Natural killer cell (primary cell): ENCODE measurements at regions not wholly inside any gene's neighbourhood (a gene's known extent, or its start where the extent isn't known, plus 50 kb on each side); places are given as distances from the start of the nearest gene placed in this dataset.

ENCODE experiments used
- ATAC-seq, 3 donors: fragments of 150-1000 bp in 2 of 3; fragments of 200-7000 bp in 1 of 3; cut with Tn5 transposase; 1 replicate in 1 of 3; 2 replicates in 2 of 3; pipeline ENCODE4 v1.10.0; 2021; ENCODE audit warnings: mild to moderate bottlenecking in 2 of 3, moderate library complexity in 2 of 3
- DNase-seq, 2 donors: peaks; one replicate each; pipeline versions ENCODE4 v3.0.0 to v3.0.0-alpha.2; 2013 to 2021; ENCODE audit warnings: mixed read lengths in 1 of 2
- H3K27ac ChIP-seq: one replicate; pipeline ENCODE4 v1.5.1; 2013; ENCODE audit warnings: mild to moderate bottlenecking, low read length
- H3K27me3 ChIP-seq: one replicate; pipeline ENCODE4 v1.6.1; 2013; ENCODE audit warnings: low read length; ENCODE audit not compliant: control insufficient read depth, insufficient read depth
- H3K36me3 ChIP-seq: one replicate; pipeline ENCODE4 v1.6.1; 2013; ENCODE audit warnings: low read length; ENCODE audit not compliant: control insufficient read depth, insufficient read depth
- H3K4me1 ChIP-seq: one replicate; pipeline ENCODE4 v1.6.1; 2013; ENCODE audit warnings: low read length; ENCODE audit not compliant: control insufficient read depth, insufficient read depth
- H3K4me3 ChIP-seq: one replicate; pipeline ENCODE4 v1.5.1; 2013; ENCODE audit warnings: low read length
- H3K9me3 ChIP-seq: one replicate; pipeline ENCODE4 v1.6.1; 2013; ENCODE audit warnings: low read length; ENCODE audit not compliant: control insufficient read depth, insufficient read depth
- H3K27ac Mint-ChIP-seq, 2 donors: one replicate each; pipeline ENCODE4 v1.8.0; 2022; ENCODE audit warnings: mild to moderate bottlenecking in 2 of 2, mixed read lengths in 2 of 2, moderate library complexity in 1 of 2
- H3K27me3 Mint-ChIP-seq, 2 donors: one replicate each; pipeline ENCODE4 v1.8.0; 2022; ENCODE audit warnings: low read depth in 2 of 2, mixed read lengths in 2 of 2
- H3K36me3 Mint-ChIP-seq: one replicate; pipeline ENCODE4 v1.8.0; 2022; ENCODE audit warnings: mixed read lengths
- H3K4me1 Mint-ChIP-seq, 2 donors: one replicate each; pipeline ENCODE4 v1.8.0; 2022; ENCODE audit warnings: mixed read lengths in 2 of 2
- H3K4me3 Mint-ChIP-seq: one replicate; pipeline ENCODE4 v1.8.0; 2022; ENCODE audit warnings: mild to moderate bottlenecking, moderate library complexity, mixed read lengths
- H3K9me3 Mint-ChIP-seq, 2 donors: one replicate each; pipeline ENCODE4 v1.8.0; 2022; ENCODE audit warnings: mixed read lengths in 2 of 2
- CTCF ChIP-seq: fragments of 200-600 bp; IDR thresholded peaks from one replicate; pipeline ENCODE4 v1.8.0; 2022; ENCODE audit warnings: antibody characterized with exemption
- WGBS: methylation state at CpG from one replicate; pipeline ENCODE4 v1.1.7; 2013; ENCODE audit warnings: missing lambda C conversion rate; ENCODE audit not compliant: insufficient coverage; 5-methylcytosine and 5-hydroxymethylcytosine counted together
- intact Hi-C: fragments of 100-400 bp; cut with micrococcal nuclease; formaldehyde crosslinking; loops from one replicate; pipeline ENCODE4 v1.14.2; 2022

- Mint-ChIP-seq H3K9me3 (no peaks in the 10 kb centered on the region), H3K27me3 (peaks cover 0 to 4% of the 10 kb centered on the region in 2 donors), H3K36me3 (peaks cover 8% of the 10 kb centered on the region), H3K4me3 (no peak overlapping the region), H3K4me1 (no peaks in the 10 kb centered on the region), H3K27ac (no peak overlapping the region)
- ATAC-seq (no peak), DNase-seq (no peak)
- no peaks in the 10 kb centered on the region for H3K36me3 ChIP-seq
- no peak overlapping the region for H3K4me3 ChIP-seq
- peaks cover 3% of the 10 kb centered on the region for H3K9me3 ChIP-seq
- H3K27ac ChIP-seq, result no peak overlapping the region
- TF ChIP-seq CTCF, result no peak
- no peaks in the 10 kb centered on the region for H3K27me3 ChIP-seq
- H3K4me1 ChIP-seq, result no peaks in the 10 kb centered on the region
- intact Hi-C loops, result no loop called here
Observed at GRCh38 chr6:44761046-44761445, 373.5 kb downstream of the CDC5L start.

- Histone ChIP-seq H3K27me3 (no peaks in the 10 kb centered on the region), H3K4me3 (no peak overlapping the region), H3K36me3 (no peaks in the 10 kb centered on the region), H3K27ac (no peak overlapping the region), H3K4me1 (no peaks in the 10 kb centered on the region), H3K9me3 (peaks cover 3% of the 10 kb centered on the region)
- DNase-seq (no peak), ATAC-seq (no peak)
- no peak overlapping the region for H3K4me3 Mint-ChIP-seq
- intact Hi-C loops, result no loop called here
- TF ChIP-seq CTCF, result no peak
- H3K27me3 Mint-ChIP-seq, result peaks cover 4 to 6% of the 10 kb centered on the region in 2 donors
- no peak overlapping the region for H3K27ac Mint-ChIP-seq
- H3K36me3 Mint-ChIP-seq, result peaks cover 8% of the 10 kb centered on the region
- H3K4me1 Mint-ChIP-seq, result no peaks in the 10 kb centered on the region
- H3K9me3 Mint-ChIP-seq, result no peaks in the 10 kb centered on the region
- no CpG with 5 or more reads among the region's 1 CpG for WGBS
Observed at GRCh38 chr6:44762496-44762895, 375.0 kb downstream of the CDC5L start.

GRCh38 chr6:44771647-44772415, 384.3 kb downstream of the CDC5L start:
- peaks cover 0 to 2% of the 10 kb centered on the region in 2 donors for H3K27me3 Mint-ChIP-seq
- 81% methylated on average over 2 of the region's 4 CpGs for WGBS

More at GRCh38 chr6:44771647-44772415, 384.3 kb downstream of the CDC5L start:
- no peak overlapping the region for H3K4me3 ChIP-seq
- Mint-ChIP-seq H3K4me3 (no peak overlapping the region), H3K4me1 (no peaks in the 10 kb centered on the region), H3K9me3 (no peaks in the 10 kb centered on the region), H3K36me3 (no peaks in the 10 kb centered on the region), H3K27ac (no peak overlapping the region)
- no peak for DNase-seq
- no peaks in the 10 kb centered on the region for H3K36me3 ChIP-seq
- no peak for ATAC-seq
- intact Hi-C loops, result no loop called here
- H3K9me3 ChIP-seq, result no peaks in the 10 kb centered on the region
- H3K27ac ChIP-seq, result no peak overlapping the region
- TF ChIP-seq CTCF, result no peak
- no peaks in the 10 kb centered on the region for H3K4me1 ChIP-seq
- no peaks in the 10 kb centered on the region for H3K27me3 ChIP-seq
